BJ (cell line): ENCODE measurements at regions not wholly inside any gene's neighbourhood (a gene's known extent, or its start where the extent isn't known, plus 50 kb on each side); places are given as distances from the start of the nearest gene placed in this dataset.

Source experiments
- CTCF ChIA-PET: fragments of 350-600 bp; formaldehyde crosslinking; extraction: SDS; loops from one replicate; lab custom pipeline; 2021; ENCODE audit warnings: antibody characterized with exemption, inconsistent platforms; lab: Yijun Ruan, JAX
- POLR2A ChIA-PET: fragments of 300-600 bp; sonication (Branson Sonifier 250); formaldehyde crosslinking; extraction: SDS; loops from one replicate; lab custom pipeline; 2021; ENCODE audit warnings: antibody characterized with exemption; lab: Charles Lee
- DNase-seq: peaks from one replicate; pipeline ENCODE4 v3.0.0-alpha.2; 2011; ENCODE audit warnings: low read depth
- H3K27me3 ChIP-seq: 2 replicates; pipeline ENCODE4 v1.6.0; 2011; ENCODE audit warnings: low read length; ENCODE audit not compliant: control insufficient read depth, insufficient read depth
- H3K36me3 ChIP-seq: 2 replicates; pipeline ENCODE4 v1.5.1; 2011; ENCODE audit warnings: low read length; ENCODE audit not compliant: control insufficient read depth, insufficient read depth
- H3K4me3 ChIP-seq: 2 replicates; pipeline ENCODE4 v1.5.1; 2011; ENCODE audit warnings: low read depth, mild to moderate bottlenecking, control low read depth, low read length
- CTCF ChIP-seq: IDR thresholded peaks from 2 replicates; pipeline ENCODE4 v1.5.1; 2011; ENCODE audit warnings: low read depth, mild to moderate bottlenecking, control low read depth, inconsistent platforms, low read length, moderate library complexity; ENCODE audit not compliant: insufficient read depth

- POLR2A ChIA-PET: no interaction called here
- no peak for TF ChIP-seq CTCF
- Histone ChIP-seq H3K27me3 (no peaks in the 10 kb centered on the region), H3K36me3 (no peaks in the 10 kb centered on the region), H3K4me3 (no peak overlapping the region)
- CTCF ChIA-PET: no interaction called here
- DNase-seq: no peak
These were observed 78.8 kb downstream of the LINC01488 start for GRCh38 chr11:69560141-69560790.

GRCh38 chr11:69562302-69562701 is 78.7 kb upstream of the CCND1 start:
- H3K36me3 ChIP-seq: no peaks in the 10 kb centered on the region
- H3K4me3 ChIP-seq: no peak overlapping the region
- no peak for TF ChIP-seq CTCF
- ChIA-PET CTCF (no interaction called here), POLR2A (no interaction called here)
- no peaks in the 10 kb centered on the region for H3K27me3 ChIP-seq
- no peak for DNase-seq

- no peaks in the 10 kb centered on the region for H3K36me3 ChIP-seq
- no peak for DNase-seq
- ChIA-PET CTCF (no interaction called here), POLR2A (no interaction called here)
- H3K4me3 ChIP-seq: no peak overlapping the region
- no peaks in the 10 kb centered on the region for H3K27me3 ChIP-seq
- no peak for TF ChIP-seq CTCF
These were observed 78.1 kb upstream of the CCND1 start for GRCh38 chr11:69562816-69563215.

- no peaks in the 10 kb centered on the region for H3K36me3 ChIP-seq
- no peak for TF ChIP-seq CTCF
- ChIA-PET CTCF (interaction anchor here (0.7 kb wide), 1 partner anchor 16 kb away, joined by 3 read pairs; no protein-coding TSS in a partner anchor), POLR2A (no interaction called here)
- H3K4me3 ChIP-seq: no peak overlapping the region
- DNase-seq: no peak
- no peaks in the 10 kb centered on the region for H3K27me3 ChIP-seq
These were observed 77.7 kb upstream of the CCND1 start for GRCh38 chr11:69563306-69563705.

- DNase-seq: no peak
- Histone ChIP-seq H3K36me3 (no peaks in the 10 kb centered on the region), H3K4me3 (no peak overlapping the region), H3K27me3 (no peaks in the 10 kb centered on the region)
- ChIA-PET CTCF (interaction anchor here (0.7 kb wide), 1 partner anchor 16 kb away, joined by 3 read pairs; no protein-coding TSS in a partner anchor), POLR2A (no interaction called here)
- no peak for TF ChIP-seq CTCF
These were observed 76.8 kb upstream of the CCND1 start for GRCh38 chr11:69563946-69564775.
